NCI-H82 treated with DMSO at 0.1 percent for 48 hours (cell line): ENCODE measurements at regions not wholly inside any gene's neighbourhood (a gene's known extent, or its start where the extent isn't known, plus 50 kb on each side); places are given as distances from the start of the nearest gene placed in this dataset.

Experiments
- DNase-seq: peaks from one replicate; lab custom pipeline; 2025; ENCODE audit not compliant: unreplicated experiment; lab: John Stamatoyannopoulos, UW

DNA sequence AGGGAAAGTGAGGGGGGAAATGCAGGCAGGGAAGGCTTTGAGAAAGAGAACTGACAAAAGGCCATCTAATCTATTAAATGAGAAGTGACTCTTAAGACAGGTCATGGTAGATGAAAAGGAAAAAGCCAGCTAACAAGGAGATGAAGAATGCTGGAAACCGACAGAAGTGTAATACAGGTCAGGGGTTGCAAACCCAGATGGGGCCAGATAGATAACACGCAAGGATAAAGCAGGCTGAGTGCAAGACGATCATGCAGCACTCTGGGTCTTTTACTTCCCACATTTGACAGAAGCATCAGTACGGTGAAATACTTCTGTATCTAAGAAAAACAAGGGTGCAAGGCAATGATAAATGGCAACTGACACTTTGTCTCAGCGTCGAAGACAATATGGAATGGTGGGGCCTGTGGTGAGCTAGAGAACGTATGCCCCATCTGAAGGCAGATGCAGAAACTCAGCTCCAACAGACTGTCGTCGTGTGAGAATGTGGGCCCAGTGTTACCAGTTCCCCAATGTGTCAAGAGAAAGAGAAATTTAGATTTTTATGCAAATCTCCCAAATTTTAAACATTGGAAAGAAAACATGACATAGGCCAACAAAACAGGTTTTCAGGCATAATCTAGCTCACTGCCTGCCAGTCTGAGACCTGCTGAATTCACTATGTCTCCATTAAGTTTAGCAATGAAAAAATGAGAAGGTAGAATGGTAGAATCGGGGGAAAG, 187.4 kb downstream of the PHLDA1 start:
- DNase-seq, result no peak

DNA sequence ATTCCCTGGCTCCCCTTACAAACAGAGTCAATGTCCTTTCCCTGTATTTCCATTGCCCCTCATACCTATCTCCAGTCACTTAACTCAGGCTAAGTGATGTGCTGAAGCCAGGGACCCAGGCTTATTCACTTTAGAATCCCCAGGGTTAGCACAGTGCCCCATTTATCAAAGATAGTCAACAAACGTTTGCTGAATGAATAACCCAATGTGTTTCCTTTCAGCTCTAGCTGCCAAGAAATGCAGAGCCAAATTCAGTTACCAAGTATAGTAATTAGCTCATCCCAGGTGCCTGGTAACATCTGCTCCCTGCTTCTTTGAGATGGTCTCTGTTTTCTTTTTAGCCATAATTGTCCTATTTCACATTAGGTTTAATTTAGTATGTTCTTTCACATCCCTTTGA, 189.5 kb downstream of the PHLDA1 start:
- DNase-seq, result no peak

DNA sequence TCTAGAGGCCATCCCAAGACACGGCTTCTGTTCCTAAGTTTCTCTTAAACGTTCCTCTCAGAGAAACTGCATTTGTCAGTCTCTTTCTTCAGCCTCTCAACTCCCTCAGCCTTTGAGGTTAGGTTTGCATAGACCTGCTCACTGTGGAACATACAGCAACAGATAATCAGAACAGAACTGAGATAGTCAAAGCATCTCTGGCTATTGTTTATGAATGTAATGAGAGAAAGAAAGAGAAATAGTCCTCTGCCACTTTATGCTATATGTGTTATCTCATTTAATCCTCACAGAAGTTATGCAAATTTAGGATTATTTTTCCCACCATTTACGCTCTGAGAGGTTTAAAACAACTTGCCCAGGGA, 190.6 kb downstream of the PHLDA1 start:
- no peak for DNase-seq

DNA sequence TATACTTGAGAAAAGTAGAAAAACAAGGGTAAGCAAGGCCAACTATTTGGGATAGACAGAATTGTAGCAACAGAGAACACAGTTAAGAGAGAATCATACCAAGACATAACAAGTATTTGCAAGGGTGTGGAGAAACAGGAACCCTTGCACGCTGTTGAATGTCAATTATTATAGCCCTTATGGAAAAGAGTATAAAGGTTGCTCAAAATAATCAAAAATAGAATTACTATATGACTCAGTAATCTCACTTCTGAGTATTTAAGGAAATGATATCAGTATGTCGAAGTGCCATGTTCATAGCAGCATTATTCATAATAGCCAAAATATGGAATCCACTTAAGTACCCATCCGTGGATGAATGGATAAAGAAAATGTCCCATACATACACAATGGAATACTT, 193.3 kb downstream of the PHLDA1 start:
- DNase-seq, result no peak

DNA sequence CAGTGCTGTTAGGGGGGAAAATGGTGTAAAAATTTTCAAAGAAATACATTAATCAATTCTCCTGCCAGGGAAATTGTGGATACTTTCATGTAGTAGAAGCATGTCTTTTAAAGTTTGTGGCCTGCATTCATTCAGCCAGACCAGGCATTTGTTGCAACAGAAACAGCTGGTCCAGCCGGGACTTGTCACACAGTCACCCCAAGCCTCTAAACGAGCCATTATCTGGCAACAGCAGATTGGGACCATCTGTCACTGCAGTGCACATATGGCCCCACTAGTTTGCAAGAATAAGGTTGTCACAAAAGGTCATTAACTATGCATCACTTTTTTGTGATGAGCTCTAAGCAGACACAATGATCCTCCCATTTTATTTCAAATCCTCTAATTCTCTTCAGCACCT, 193.9 kb downstream of the PHLDA1 start:
- DNase-seq, result peak; percentile 94

DNA sequence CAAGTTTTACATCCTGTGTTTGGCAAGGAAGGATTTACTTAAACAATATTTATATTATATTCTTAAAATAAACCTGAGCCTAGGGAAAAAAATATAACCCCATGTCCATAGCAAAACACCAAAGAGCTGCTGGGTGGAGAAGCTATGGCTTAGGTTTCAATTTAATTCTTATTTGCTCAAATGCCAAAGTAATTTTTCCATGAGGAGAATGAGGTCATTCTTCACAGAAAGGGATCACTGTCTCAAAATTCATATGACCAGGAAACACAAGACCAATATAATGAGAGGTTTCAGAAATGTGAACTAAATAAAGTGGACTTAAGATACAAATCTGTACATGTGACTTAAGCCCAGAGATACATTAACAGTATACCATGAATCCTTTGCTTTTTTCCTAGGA, 195.0 kb downstream of the PHLDA1 start:
- no peak for DNase-seq

DNA sequence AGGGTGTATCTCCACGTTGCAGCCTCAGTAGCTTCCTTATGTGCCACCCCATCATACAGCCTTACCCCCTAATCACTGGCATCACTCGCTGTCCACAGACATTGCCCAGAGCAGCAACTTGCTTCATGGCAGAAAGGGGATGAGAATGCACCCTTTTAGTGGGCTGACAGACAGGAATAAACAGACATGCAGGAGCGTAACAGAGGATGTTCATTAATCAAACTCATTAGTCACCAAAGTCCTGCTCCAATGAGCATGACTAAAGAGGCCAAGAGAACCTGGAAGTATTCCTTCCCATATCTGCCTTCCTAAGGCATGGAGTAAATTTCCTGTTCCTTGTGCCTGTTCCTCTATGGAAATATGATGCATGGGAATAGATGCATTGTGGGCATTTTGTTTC, 197.0 kb downstream of the PHLDA1 start:
- DNase-seq, result no peak

DNA sequence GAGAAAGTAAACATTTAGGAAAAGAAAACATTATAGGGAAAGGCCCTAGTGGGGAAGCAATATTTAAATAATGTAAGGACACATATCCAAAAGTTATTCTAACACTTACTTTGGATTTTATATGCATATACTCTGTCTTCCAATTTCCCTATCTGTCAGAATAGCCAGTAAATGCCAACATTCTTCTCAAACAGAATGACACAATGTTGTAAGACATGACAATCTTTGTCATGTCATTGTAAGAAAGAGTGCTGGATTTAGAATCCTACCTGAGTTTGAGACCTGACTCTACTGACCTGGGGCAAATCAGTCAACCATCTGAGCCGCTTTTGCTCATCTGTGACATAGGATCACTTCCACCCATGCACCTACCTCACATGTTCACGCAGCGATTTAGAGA, 198.3 kb downstream of the PHLDA1 start:
- no peak for DNase-seq

DNA sequence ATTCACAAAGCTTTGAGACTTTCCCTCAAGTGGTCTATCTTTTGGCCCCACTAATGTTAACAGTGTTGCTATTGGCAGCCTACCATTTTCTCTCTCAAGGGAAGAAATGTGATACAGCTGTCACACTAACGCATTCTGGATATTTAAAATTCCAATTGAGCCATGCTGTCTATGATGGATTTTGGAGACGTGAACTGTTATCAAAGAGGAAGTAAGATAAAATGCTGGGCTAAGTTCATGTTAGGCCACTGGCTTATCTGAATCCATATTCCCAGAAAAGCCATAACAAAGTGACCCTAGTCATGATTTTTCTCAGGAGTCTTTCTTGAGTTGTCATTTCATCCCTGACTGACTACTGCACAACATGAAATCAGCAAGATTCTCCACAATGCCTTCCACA, 200.2 kb downstream of the PHLDA1 start:
- DNase-seq, result no peak

DNA sequence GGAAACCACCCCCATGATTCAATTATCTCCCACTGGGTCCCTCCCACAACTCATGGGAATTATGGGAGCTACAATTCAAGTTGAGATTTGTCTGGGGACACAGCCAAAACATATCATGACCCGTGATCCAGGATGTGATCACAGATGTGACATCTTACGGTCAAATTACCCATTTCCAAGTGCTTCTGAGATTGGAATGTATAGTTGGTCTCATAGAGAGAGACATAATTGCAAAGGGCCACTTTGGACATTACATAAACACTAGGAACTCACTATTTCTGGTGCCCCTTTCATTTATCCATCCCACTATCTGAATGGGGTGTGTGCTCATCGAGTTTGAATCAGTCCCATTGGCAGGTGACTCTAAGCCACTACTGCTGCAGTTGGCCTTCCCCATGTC, 204.5 kb downstream of the PHLDA1 start:
- no peak for DNase-seq

DNA sequence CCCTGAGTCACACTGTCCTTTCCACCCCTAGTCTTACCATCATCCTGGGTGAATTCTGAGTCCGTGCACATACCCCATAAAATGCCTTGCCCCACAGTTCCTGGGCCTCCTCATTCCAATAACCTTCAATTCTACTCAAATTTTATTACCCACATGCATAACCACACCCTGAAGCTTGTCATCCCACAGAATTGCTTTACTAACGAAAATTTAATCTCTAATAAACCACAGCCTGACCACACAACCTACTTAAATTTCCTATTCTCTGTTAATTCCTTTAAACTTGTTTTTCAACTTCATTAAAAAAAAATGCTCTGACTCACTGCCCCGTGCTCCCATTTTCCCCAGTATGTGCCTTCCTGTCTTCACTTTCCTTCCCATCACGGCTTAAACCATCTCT, 205.9 kb downstream of the PHLDA1 start:
- DNase-seq, result no peak

DNA sequence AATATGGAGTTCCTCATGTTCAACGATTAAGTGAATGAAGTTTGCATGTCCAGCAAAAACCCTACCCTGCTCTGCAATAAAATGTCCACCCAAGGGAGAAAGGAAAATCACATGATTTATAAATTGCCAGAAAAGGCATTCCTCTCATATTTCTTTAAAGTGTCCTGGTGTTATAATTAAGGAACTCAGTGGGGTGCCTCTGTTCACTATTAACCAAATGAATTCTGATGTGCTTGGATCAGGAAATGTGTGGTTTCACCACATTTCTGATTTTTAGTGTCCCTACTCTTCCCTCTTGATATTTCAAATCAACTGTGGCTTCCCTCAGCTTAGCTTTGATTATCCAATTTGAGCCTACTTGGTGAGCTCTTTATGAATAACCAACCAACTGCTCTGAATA, 208.1 kb downstream of the PHLDA1 start:
- no peak for DNase-seq

DNA sequence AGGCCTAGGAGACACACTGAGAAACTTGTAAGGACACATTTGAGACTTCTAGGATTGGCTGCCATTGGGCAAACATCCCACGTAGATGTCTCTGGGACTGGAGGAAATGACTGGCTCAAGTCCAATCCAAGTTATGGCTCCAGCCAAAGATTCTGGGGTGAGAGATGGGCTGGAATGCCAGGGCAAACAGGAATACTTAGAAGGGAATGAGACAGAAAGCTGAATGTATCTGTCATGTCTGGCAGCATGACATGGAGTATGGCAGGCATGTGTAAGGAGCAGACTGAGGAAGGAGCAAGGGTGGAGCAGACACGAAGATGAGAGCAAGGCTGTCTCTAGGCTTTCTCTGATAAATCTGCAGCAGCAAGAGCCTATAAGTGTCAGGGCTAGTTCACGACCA, 209.2 kb downstream of the PHLDA1 start:
- DNase-seq, result no peak

DNA sequence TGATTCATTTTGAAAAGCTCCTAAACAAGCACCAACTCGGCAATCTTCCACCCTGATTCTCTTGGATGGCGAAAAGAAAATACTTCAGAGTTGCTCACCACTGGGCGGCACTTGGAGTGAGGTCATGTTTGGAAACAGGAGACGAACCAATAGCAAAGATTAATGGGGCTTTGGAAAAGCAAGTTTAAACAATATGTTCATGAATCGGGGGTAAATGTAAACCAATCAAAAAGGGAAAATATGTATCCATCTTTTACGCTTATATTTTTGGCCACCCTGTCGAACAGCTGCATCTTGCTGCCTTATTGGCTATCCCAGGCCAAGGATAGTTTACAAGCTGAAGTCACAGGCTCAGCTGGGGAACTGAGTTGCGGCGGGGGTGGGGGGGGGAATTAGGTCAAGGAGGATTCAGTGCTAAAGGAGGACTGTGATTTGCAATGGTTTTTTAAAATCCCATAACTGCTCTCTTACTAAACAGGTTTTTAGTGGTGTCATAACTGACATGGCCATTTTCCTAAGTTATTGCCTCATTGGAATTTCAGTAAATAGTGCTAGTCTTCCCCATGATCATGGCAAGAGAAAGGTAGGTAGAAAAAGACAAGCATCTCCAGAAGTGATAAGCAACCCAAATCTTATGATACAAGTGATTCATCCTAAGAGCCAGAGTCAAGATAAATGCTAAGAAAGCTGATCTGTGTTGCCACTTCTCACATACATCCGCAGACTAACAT, 210.6 kb downstream of the PHLDA1 start:
- no peak for DNase-seq

DNA sequence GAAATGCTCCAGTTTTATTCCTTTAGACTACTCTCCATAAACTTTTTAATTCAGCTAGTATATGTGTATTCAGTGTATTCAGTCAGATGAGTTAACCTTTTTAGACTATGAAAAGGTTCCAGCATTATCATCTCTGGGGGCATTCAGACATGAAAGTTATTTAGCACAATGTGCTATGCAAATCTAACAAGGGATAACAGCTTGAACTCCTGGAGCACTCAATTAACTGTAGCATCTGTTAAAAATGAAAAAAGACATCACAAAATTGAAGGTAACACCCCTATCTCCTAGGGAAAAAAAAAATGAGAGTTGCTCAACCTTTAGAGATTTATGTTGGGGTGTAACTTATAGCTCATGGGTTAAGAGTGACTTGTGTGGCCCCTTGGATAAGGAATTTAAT, 211.5 kb downstream of the PHLDA1 start:
- no peak for DNase-seq

DNA sequence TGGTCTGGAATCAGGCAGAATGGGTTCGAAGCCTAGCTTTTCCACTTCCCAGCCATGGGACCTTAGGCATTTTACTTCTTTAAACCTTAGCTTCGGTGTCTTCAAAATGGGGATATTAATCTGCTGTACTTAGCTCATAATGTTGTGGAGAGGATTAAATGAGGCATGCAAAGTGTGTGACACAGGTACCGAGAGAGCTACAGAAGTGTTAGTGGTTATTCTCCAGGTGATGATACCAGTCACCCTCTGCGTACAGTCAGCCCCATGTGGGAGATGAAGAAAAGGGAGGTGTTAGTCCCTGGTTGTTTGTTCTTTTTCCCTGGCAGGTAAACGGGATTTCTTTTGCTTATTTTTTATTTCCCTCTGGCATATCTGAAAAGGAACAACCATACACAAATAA, 212.1 kb downstream of the PHLDA1 start:
- no peak for DNase-seq

DNA sequence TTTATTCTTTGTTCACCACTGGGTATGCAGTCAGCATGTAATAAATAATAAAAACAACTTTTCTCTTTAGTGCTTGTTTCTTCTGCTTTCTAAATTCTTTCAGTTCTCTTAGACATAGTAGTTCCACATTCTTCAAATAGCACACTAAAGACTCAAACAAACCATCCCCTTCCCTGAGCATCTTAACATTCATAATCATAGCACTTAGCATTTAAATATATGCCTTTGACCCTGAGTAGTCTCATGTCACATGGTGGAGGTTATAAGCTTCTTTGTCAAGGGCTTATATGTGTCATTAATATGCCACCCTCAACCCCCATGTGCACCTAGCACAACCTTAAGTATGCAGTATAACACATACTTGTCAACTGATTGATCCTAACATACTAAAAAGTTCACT, 212.7 kb downstream of the PHLDA1 start:
- no peak for DNase-seq

DNA sequence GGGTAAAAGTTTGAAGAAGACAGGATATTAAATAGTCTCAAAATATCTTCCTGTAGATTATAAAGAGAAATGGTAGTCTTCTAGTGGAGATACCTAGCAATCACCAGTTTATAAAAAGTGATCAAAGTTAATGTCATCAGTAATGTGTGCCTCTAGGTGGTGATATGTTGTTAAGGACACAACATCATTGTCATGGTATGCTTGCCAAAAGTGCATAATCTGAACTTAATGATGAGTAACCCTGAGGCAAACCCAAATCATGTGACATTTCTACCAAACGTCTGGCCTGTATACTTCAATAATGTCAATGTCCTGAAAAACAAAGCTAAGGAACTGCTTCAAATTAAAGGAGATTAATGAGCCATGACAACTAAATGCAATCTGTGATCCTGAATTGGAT, 214.7 kb downstream of the PHLDA1 start:
- no peak for DNase-seq

DNA sequence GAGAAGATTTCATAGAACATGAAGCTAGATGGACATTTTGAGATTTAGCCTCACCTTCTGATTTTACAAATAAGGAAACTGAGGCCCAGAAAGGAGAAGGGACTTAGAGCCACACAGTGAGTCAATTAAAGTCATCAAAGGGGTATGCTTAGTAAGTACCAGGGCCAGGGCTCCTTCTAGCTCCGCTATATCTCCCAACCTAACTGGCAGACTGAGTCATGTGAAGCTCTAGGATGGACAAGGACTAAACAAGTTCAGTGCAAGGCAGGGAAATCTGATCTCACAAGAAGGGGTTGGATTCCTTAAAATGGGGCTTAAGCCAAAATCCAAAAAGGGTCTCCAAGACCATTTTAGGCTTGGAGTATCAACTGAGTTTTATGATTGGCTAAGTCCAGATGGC, 215.8 kb downstream of the PHLDA1 start:
- no peak for DNase-seq

DNA sequence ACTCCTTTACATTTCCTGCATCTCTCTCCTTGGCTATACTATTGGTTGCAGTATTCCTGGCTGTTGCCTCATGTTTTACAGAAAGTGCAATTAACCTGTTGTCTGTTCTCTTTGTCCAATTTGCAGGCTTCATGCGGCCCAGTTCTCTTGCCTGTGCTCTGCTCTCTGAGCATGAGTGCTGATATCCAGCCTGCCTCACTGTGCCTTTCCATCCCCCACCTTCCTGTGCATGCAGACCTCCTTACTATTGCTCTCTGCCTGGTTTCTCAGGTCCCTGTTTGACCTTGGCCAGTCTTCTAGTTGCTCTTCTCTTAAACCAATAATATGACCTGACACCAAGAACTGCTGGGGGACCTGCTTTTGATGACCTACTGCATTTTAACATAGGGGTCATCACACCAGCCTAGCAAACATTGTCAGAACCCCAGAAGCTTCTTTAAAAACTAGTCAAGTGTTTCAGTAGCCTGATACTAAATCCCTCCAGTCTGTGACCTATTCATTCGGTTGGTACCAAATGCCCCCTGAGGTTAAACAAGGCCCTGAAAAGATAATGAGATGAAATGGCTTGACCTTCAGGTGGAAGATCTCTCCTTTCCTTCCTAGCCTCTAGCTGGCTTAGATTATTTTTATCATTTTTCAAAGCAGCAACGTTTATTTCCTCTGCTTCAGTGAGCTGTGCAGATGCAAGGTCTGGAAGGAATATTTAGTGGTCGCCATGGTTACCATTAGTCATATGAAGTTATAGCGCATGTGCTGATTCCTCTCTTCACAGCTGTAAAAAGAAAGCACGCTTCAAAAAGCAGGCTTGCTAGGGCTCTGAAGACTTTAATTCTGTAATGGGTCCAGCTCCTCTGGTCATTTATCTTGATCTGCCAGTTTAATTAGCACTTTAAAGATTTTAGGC, 216.5 kb downstream of the PHLDA1 start:
- no peak for DNase-seq

DNA sequence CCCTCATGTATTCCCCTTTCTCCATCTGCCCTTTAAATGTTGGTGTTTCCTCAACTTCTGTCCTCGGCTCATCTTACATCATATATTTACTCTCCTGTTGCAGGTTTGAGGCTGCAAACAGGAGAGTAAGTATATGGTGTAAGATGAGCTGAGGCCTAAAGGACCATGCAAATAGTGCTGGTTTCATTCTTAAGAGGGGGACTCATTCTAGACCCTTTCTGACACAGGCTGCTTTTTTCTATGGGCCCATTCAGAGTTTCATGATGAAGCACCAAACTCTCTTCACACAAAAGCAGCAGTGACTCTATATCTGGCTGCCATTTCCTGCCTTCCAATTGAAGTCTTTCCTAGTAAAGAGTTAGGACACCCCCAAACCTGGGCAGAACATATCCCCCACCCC, 218.5 kb downstream of the PHLDA1 start:
- DNase-seq, result no peak
